HG03135 (cell line): ENCODE measurements at regions not wholly inside any gene's neighbourhood (a gene's known extent, or its start where the extent isn't known, plus 50 kb on each side); places are given as distances from the start of the nearest gene placed in this dataset.
"Not testable (repeated sequence)": the region's sequence is repeated elsewhere in the genome, so short reads cannot be mapped to it uniquely, and the experiment has no call there.

Experiments
- ATAC-seq: cut with Tn5 transposase; IDR thresholded peaks from one replicate; pipeline ENCODE4 v1.9.1; 2021; ENCODE audit warnings: mild to moderate bottlenecking, moderate library complexity; ENCODE audit not compliant: unreplicated experiment

GRCh38 chr4:77501240-77501639 lies 104.4 kb upstream of the CXCL13 start:
- no peak for ATAC-seq

GRCh38 chr4:77501851-77502250 lies 103.8 kb upstream of the CXCL13 start:
- no peak for ATAC-seq

- no peak for ATAC-seq
Measured at GRCh38 chr4:77504407-77504806, 101.2 kb upstream of the CXCL13 start.

- ATAC-seq: no peak
Measured at GRCh38 chr4:77505275-77505957, 100.2 kb upstream of the CXCL13 start.

- no peak for ATAC-seq
Measured at GRCh38 chr4:77505958-77506319, 99.7 kb upstream of the CXCL13 start.

GRCh38 chr4:77510367-77510766 lies 95.3 kb upstream of the CXCL13 start:
- ATAC-seq: no peak

GRCh38 chr4:77525538-77525937 lies 80.1 kb upstream of the CXCL13 start:
- ATAC-seq: no peak

- not testable (repeated sequence) for ATAC-seq
Measured at GRCh38 chr4:77527900-77528299, 77.7 kb upstream of the CXCL13 start.

GRCh38 chr4:77538144-77538543 lies 67.5 kb upstream of the CXCL13 start:
- ATAC-seq: no peak

- no peak for ATAC-seq
Measured at GRCh38 chr4:77538574-77539157, 67.0 kb upstream of the CXCL13 start.
